SK-N-SH treated with all-trans-retinoic acid at 6 μM for 48 hours (cell line): ENCODE measurements at regions not wholly inside any gene's neighbourhood (a gene's known extent, or its start where the extent isn't known, plus 50 kb on each side); places are given as distances from the start of the nearest gene placed in this dataset.

Source experiments
- CREB5 ChIP-seq: fragments of 250-450 bp; sonication (Bioruptor Pico); IDR thresholded peaks from 2 replicates; pipeline ENCODE4 v1.5.1; 2020; ENCODE audit warnings: low read depth, mild to moderate bottlenecking, moderate library complexity
- ZFP30 ChIP-seq: fragments of 450-650 bp; formaldehyde crosslinking; IDR thresholded peaks from 2 replicates; pipeline ENCODE4 v1.5.0; 2022; ENCODE audit warnings: mild to moderate bottlenecking, moderate library complexity

- TF ChIP-seq CREB5 (no peak), ZFP30 (CRISPR knock-in tag) (no peak)
Observed at GRCh38 chr11:15446929-15447328, 332.2 kb downstream of the INSC start.
